B cell (primary cell): ENCODE measurements at regions not wholly inside any gene's neighbourhood (a gene's known extent, or its start where the extent isn't known, plus 50 kb on each side); places are given as distances from the start of the nearest gene placed in this dataset.

Source experiments
- ATAC-seq: fragments of 200-7000 bp; cut with Tn5 transposase; one replicate; pipeline ENCODE4 v1.10.0; 2021; ENCODE audit warnings: low read depth, mild to moderate bottlenecking, moderate number of reproducible peaks, moderate library complexity
- CTCF ChIA-PET: fragments of 350-600 bp; sonication (Branson Sonifier 250); formaldehyde crosslinking; loops from one replicate; lab custom pipeline; 2021; ENCODE audit warnings: antibody characterized with exemption, inconsistent platforms; lab: Charles Lee
- POLR2A ChIA-PET: fragments of 350-600 bp; sonication (Branson Sonifier 250); formaldehyde crosslinking; loops from one replicate; lab custom pipeline; 2021; ENCODE audit warnings: antibody characterized with exemption; lab: Charles Lee
- DNase-seq: peaks from one replicate; pipeline ENCODE4 v3.0.0; 2013
- H2AFZ ChIP-seq: 2 replicates; pipeline ENCODE4 v1.6.1; 2012; ENCODE audit warnings: mild to moderate bottlenecking, low read depth, low read length; ENCODE audit not compliant: insufficient read depth, poor library complexity, severe bottlenecking
- H3K27ac ChIP-seq, 2 donors: 1 replicate in 1 of 2; 2 replicates in 1 of 2; pipeline ENCODE4 v1.5.1; 2012 to 2013; ENCODE audit warnings: low read length in 2 of 2, mild to moderate bottlenecking in 2 of 2, moderate library complexity in 1 of 2
- H3K27me3 ChIP-seq, 4 experiments: fragments of 200-600 bp in 1 of 4; sonication (generic) in 1 of 4; replicated peaks in 1 of 4; 1 replicate in 2 of 4; 2 replicates in 2 of 4; pipeline versions ENCODE4 v1.6.1 to v1.7.0; 2013 to 2016; ENCODE audit warnings: low read length in 3 of 4, mild to moderate bottlenecking in 2 of 4, mixed read lengths in 1 of 4, moderate library complexity in 1 of 4; ENCODE audit not compliant: insufficient read depth in 4 of 4, control insufficient read depth in 3 of 4; ENCODE audit errors: control extremely low read depth in 1 of 4
- H3K36me3 ChIP-seq, 2 experiments: replicated peaks in 1 of 2; 1 replicate in 1 of 2; 2 replicates in 1 of 2; pipeline versions ENCODE4 v1.6.1 to v1.7.1; 2013; ENCODE audit warnings: low read length in 1 of 2; ENCODE audit not compliant: insufficient read depth in 2 of 2, control insufficient read depth in 1 of 2; ENCODE audit errors: control extremely low read depth in 1 of 2, extremely low read depth in 1 of 2
- H3K4me1 ChIP-seq, 2 donors: fragments of 200-600 bp in 1 of 2; sonication (generic) in 1 of 2; 1 replicate in 1 of 2; 2 replicates in 1 of 2; pipeline versions ENCODE4 v1.5.1 to v1.6.1; 2013 to 2017; ENCODE audit warnings: low read length in 2 of 2; ENCODE audit not compliant: control insufficient read depth in 2 of 2, insufficient read depth in 2 of 2
- H3K4me2 ChIP-seq: replicated peaks from 2 replicates; pipeline ENCODE3; 2012; ENCODE audit warnings: mild to moderate bottlenecking, low read depth, low read length; ENCODE audit not compliant: poor library complexity, severe bottlenecking
- H3K4me3 ChIP-seq, 5 experiments: fragments of 200-600 bp in 1 of 5; sonication (generic) in 1 of 5; 1 replicate in 3 of 5; 2 replicates in 2 of 5; pipeline versions ENCODE4 v1.5.1 to v1.7.0; 2011 to 2016; ENCODE audit warnings: low read length in 4 of 5, mild to moderate bottlenecking in 4 of 5, low read depth in 2 of 5, control low read depth in 1 of 5, moderate library complexity in 1 of 5; ENCODE audit not compliant: insufficient read depth in 1 of 5; ENCODE audit errors: control extremely low read depth in 1 of 5, extremely low read depth in 1 of 5
- H3K79me2 ChIP-seq: fragments of 200-600 bp; sonication (generic); one replicate; pipeline ENCODE4 v1.6.0; 2016; ENCODE audit warnings: low read length; ENCODE audit not compliant: control insufficient read depth, insufficient read depth
- H3K9ac ChIP-seq: fragments of 200-600 bp; sonication (generic); 2 replicates; pipeline ENCODE4 v1.6.1; 2017; ENCODE audit warnings: mild to moderate bottlenecking, low read length, moderate library complexity
- H3K9me3 ChIP-seq, 3 donors: one replicate each; pipeline versions ENCODE4 v1.6.1 to v1.7.1; 2013; ENCODE audit warnings: low read length in 2 of 3; ENCODE audit not compliant: control insufficient read depth in 2 of 3, insufficient read depth in 1 of 3; ENCODE audit errors: control extremely low read depth in 1 of 3
- H4K20me1 ChIP-seq: 2 replicates; pipeline ENCODE4 v1.6.0; 2012; ENCODE audit warnings: mild to moderate bottlenecking, low read length; ENCODE audit not compliant: insufficient read depth, control insufficient read depth, poor library complexity, severe bottlenecking
- H3K27ac Mint-ChIP-seq: one replicate; pipeline ENCODE4 v1.8.0; 2021; ENCODE audit warnings: mixed read lengths
- H3K27me3 Mint-ChIP-seq: one replicate; pipeline ENCODE4 v1.8.0; 2021; ENCODE audit warnings: mixed read lengths
- H3K4me1 Mint-ChIP-seq: one replicate; pipeline ENCODE4 v1.8.0; 2021; ENCODE audit warnings: mixed read lengths
- H3K4me3 Mint-ChIP-seq: one replicate; pipeline ENCODE4 v1.8.0; 2021; ENCODE audit warnings: mixed read lengths
- H3K9me3 Mint-ChIP-seq: one replicate; pipeline ENCODE4 v1.8.0; 2022; ENCODE audit warnings: mixed read lengths; ENCODE audit not compliant: insufficient read depth
- CTCF ChIP-seq: fragments of 200-600 bp; IDR thresholded peaks from one replicate; pipeline ENCODE4 v1.8.0; 2022; ENCODE audit warnings: antibody characterized with exemption, mild to moderate bottlenecking
- EZH2 ChIP-seq: IDR thresholded peaks from 2 replicates; pipeline ENCODE4 v1.6.1; 2012; ENCODE audit warnings: borderline replicate concordance, low read depth, mild to moderate bottlenecking, moderate library complexity, low read length; ENCODE audit not compliant: insufficient read depth, poor library complexity, severe bottlenecking
- WGBS: methylation state at CpG from one replicate; pipeline ENCODE4 v1.1.5; 2013; ENCODE audit warnings: missing lambda C conversion rate; ENCODE audit not compliant: insufficient coverage; 5-methylcytosine and 5-hydroxymethylcytosine counted together
- intact Hi-C: fragments of 100-400 bp; cut with micrococcal nuclease; formaldehyde crosslinking; loops from one replicate; pipeline ENCODE4 v1.10.0; 2022

- TF ChIP-seq EZH2, result no peak
- no peak for TF ChIP-seq CTCF
- ATAC-seq, result no peak
- Histone ChIP-seq H3K36me3 (no peaks in the 10 kb centered on the region), H3K27me3 (no peaks in the 10 kb centered on the region), H3K79me2 (no peaks in the 10 kb centered on the region), H2AFZ (no peak overlapping the region), H3K4me1 (no peaks in the 10 kb centered on the region), H4K20me1 (no peaks in the 10 kb centered on the region), H3K4me3 (no peak overlapping the region), H3K9me3 (peaks cover 0 to 3% (median 0%) of the 10 kb centered on the region in 3 donors), H3K4me2 (no peak overlapping the region), H3K27ac (no peak overlapping the region), H3K9ac (no peak overlapping the region)
- Mint-ChIP-seq H3K4me3 (no peak overlapping the region), H3K9me3 (peaks cover 8% of the 10 kb centered on the region), H3K4me1 (no peaks in the 10 kb centered on the region), H3K27me3 (no peaks in the 10 kb centered on the region), H3K27ac (no peak overlapping the region)
- intact Hi-C loops, result no loop called here
- ChIA-PET CTCF (no interaction called here), POLR2A (no interaction called here)
- no CpG with 5 or more reads among the region's 2 CpGs for WGBS
- no peak for DNase-seq
Observed at GRCh38 chr3:64814351-64814750, 126.6 kb upstream of the ADAMTS9 start.

- WGBS, result 95% methylated on average over 2 of the region's 3 CpGs
- Histone ChIP-seq H3K4me1 (no peaks in the 10 kb centered on the region), H3K27ac (no peak overlapping the region), H3K9ac (no peak overlapping the region), H2AFZ (no peak overlapping the region), H3K4me2 (no peak overlapping the region), H3K9me3 (peaks cover 0 to 3% (median 0%) of the 10 kb centered on the region in 3 donors), H3K79me2 (no peaks in the 10 kb centered on the region), H3K27me3 (no peaks in the 10 kb centered on the region), H3K4me3 (no peak overlapping the region), H3K36me3 (no peaks in the 10 kb centered on the region), H4K20me1 (no peaks in the 10 kb centered on the region)
- Mint-ChIP-seq H3K27me3 (no peaks in the 10 kb centered on the region), H3K9me3 (peaks cover 10% of the 10 kb centered on the region), H3K4me3 (no peak overlapping the region), H3K4me1 (no peaks in the 10 kb centered on the region), H3K27ac (no peak overlapping the region)
- DNase-seq (no peak), ATAC-seq (no peak)
- TF ChIP-seq EZH2 (no peak), CTCF (no peak)
- intact Hi-C loops, result no loop called here
- ChIA-PET CTCF (no interaction called here), POLR2A (no interaction called here)
Observed at GRCh38 chr3:64813326-64813725, 125.5 kb upstream of the ADAMTS9 start.
